HL-60 (cell line): ENCODE measurements at regions not wholly inside any gene's neighbourhood (a gene's known extent, or its start where the extent isn't known, plus 50 kb on each side); places are given as distances from the start of the nearest gene placed in this dataset.

Source experiments
- CTCF ChIP-seq: IDR thresholded peaks from one replicate; pipeline ENCODE4 v1.5.1; 2011; ENCODE audit warnings: low read length, control low read depth, inconsistent platforms; ENCODE audit not compliant: insufficient read depth
- GABPA ChIP-seq: IDR thresholded peaks from 2 replicates; pipeline ENCODE4 v1.6.1; 2012; ENCODE audit warnings: low read depth
- POLR2AphosphoS5 ChIP-seq: IDR thresholded peaks from 2 replicates; pipeline ENCODE4 v1.6.1; 2012; ENCODE audit warnings: low read depth
- REST ChIP-seq: IDR thresholded peaks from 2 replicates; pipeline ENCODE4 v1.6.1; 2012; ENCODE audit warnings: low read depth; ENCODE audit not compliant: insufficient replicate concordance

GRCh38 chr12:118908811-118909210 lies 72.5 kb upstream of the SRRM4 start:
- TF ChIP-seq POLR2AphosphoS5 (no peak), CTCF (no peak), GABPA (no peak), REST (no peak)
